Vagina (tissue), 2 donors: ENCODE measurements at regions not wholly inside any gene's neighbourhood (a gene's known extent, or its start where the extent isn't known, plus 50 kb on each side); places are given as distances from the start of the nearest gene placed in this dataset.

Experiments
- POLR2A ChIP-seq, 2 donors: fragments of 450-650 bp; IDR thresholded peaks; one replicate each; pipeline ENCODE4 v1.6.1; 2017; ENCODE audit warnings: antibody characterized with exemption in 2 of 2, mild to moderate bottlenecking in 2 of 2, moderate library complexity in 2 of 2
- POLR2AphosphoS5 ChIP-seq, 2 donors: sonication (generic); formaldehyde crosslinking; IDR thresholded peaks; one replicate each; pipeline ENCODE4 v1.9.0; 2017; ENCODE audit warnings: antibody characterized with exemption in 2 of 2, mild to moderate bottlenecking in 2 of 2, low read depth in 1 of 2; ENCODE audit not compliant: insufficient read depth in 1 of 2
- TF ChIP-seq, protein P1 (sequence below), 3 experiments: fragments of 450-650 bp in 2 of 3; fragments of 200-600 bp in 1 of 3; sonication (generic) in 1 of 3; IDR thresholded peaks; one replicate each; pipeline ENCODE4 v1.5.1; 2017 to 2019; ENCODE audit warnings: antibody characterized with exemption in 3 of 3, mild to moderate bottlenecking in 2 of 3, moderate library complexity in 2 of 3

DNA sequence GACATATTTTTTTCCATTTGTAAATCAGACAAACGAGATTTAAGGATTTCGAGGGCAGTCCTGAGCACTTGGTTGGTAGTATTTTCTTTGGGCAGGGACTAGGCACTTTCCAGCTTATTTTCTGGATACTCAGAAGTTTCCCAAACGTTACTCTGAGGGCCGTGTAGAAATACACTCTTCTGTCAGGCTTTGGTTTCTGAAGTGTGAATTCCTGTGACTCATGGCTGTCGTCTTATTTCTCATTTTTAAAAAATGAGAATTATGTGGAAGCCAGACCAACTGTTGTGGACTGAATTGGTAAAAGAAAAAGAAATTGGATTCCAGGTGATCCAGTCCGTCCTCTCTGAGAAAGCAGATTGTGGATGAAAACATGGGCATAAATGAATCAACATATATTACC is 658.6 kb upstream of the FANCL start:
- TF ChIP-seq, protein P1, sequence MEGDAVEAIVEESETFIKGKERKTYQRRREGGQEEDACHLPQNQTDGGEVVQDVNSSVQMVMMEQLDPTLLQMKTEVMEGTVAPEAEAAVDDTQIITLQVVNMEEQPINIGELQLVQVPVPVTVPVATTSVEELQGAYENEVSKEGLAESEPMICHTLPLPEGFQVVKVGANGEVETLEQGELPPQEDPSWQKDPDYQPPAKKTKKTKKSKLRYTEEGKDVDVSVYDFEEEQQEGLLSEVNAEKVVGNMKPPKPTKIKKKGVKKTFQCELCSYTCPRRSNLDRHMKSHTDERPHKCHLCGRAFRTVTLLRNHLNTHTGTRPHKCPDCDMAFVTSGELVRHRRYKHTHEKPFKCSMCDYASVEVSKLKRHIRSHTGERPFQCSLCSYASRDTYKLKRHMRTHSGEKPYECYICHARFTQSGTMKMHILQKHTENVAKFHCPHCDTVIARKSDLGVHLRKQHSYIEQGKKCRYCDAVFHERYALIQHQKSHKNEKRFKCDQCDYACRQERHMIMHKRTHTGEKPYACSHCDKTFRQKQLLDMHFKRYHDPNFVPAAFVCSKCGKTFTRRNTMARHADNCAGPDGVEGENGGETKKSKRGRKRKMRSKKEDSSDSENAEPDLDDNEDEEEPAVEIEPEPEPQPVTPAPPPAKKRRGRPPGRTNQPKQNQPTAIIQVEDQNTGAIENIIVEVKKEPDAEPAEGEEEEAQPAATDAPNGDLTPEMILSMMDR (IDR thresholded peaks at IDR 0.05): no peak
- TF ChIP-seq POLR2AphosphoS5 (IDR thresholded peaks at IDR 0.05; ENCODE audit: insufficient read depth in 1 of 2, low read depth in 1 of 2) (no peak), POLR2A (IDR thresholded peaks at IDR 0.05) (no peak)
